ENCODE measurements at regions not wholly inside any gene's neighbourhood (a gene's known extent, or its start where the extent isn't known, plus 50 kb on each side); places are given as distances from the start of the nearest gene placed in this dataset.

GRCh38 chr10:3700531-3701076, 84.4 kb downstream of the KLF6 start:
- Mint-ChIP-seq H3K27me3 (peaks cover 4% of the 10 kb centered on the region), H3K27ac (no peak overlapping the region), H3K9me3 (ENCODE audit: low read depth) (no peaks in the 10 kb centered on the region), H3K4me1 (ENCODE audit: low read depth) (peaks cover 5% of the 10 kb centered on the region), H3K36me3 (ENCODE audit: insufficient read depth) (no peaks in the 10 kb centered on the region), H3K4me3 (ENCODE audit: low read depth) (no peak overlapping the region)
- no peak for DNase-seq (ENCODE audit: low spot score, unreplicated experiment)
- TF ChIP-seq CTCF (IDR thresholded peaks at IDR 0.05; ENCODE audit: unreplicated experiment) = no peak

- no peak for DNase-seq (ENCODE audit: low spot score, unreplicated experiment)
- H3K4me1 Mint-ChIP-seq (ENCODE audit: low read depth) = peaks cover 5% of the 10 kb centered on the region
- H3K27ac Mint-ChIP-seq = no peak overlapping the region
- H3K9me3 Mint-ChIP-seq (ENCODE audit: low read depth) = no peaks in the 10 kb centered on the region
- no peaks in the 10 kb centered on the region for H3K36me3 Mint-ChIP-seq (ENCODE audit: insufficient read depth)
- H3K4me3 Mint-ChIP-seq (ENCODE audit: low read depth) = no peak overlapping the region
- no peak for TF ChIP-seq CTCF (IDR thresholded peaks at IDR 0.05; ENCODE audit: unreplicated experiment)
- peaks cover under 1% of the 10 kb centered on the region for H3K27me3 Mint-ChIP-seq
Measured at GRCh38 chr10:3699916-3700315, 85.1 kb downstream of the KLF6 start.

GRCh38 chr10:3698312-3698711, 86.7 kb downstream of the KLF6 start:
- no peak for DNase-seq (ENCODE audit: low spot score, unreplicated experiment)
- no peaks in the 10 kb centered on the region for H3K9me3 Mint-ChIP-seq (ENCODE audit: low read depth)
- H3K4me3 Mint-ChIP-seq (ENCODE audit: low read depth) = no peak overlapping the region
- no peak for TF ChIP-seq CTCF (IDR thresholded peaks at IDR 0.05; ENCODE audit: unreplicated experiment)
- H3K4me1 Mint-ChIP-seq (ENCODE audit: low read depth) = peaks cover 5% of the 10 kb centered on the region
- H3K27ac Mint-ChIP-seq = no peak overlapping the region
- no peaks in the 10 kb centered on the region for H3K36me3 Mint-ChIP-seq (ENCODE audit: insufficient read depth)
- H3K27me3 Mint-ChIP-seq = no peaks in the 10 kb centered on the region

GRCh38 chr10:3693698-3694080, 91.3 kb downstream of the KLF6 start:
- H3K36me3 Mint-ChIP-seq (ENCODE audit: insufficient read depth) = no peaks in the 10 kb centered on the region
- no peak overlapping the region for H3K4me3 Mint-ChIP-seq (ENCODE audit: low read depth)
- no peaks in the 10 kb centered on the region for H3K9me3 Mint-ChIP-seq (ENCODE audit: low read depth)
- peaks cover 10% of the 10 kb centered on the region for H3K4me1 Mint-ChIP-seq (ENCODE audit: low read depth)
- no peaks in the 10 kb centered on the region for H3K27me3 Mint-ChIP-seq
- H3K27ac Mint-ChIP-seq = no peak overlapping the region
- TF ChIP-seq CTCF (IDR thresholded peaks at IDR 0.05; ENCODE audit: unreplicated experiment) = no peak
- no peak for DNase-seq (ENCODE audit: low spot score, unreplicated experiment)

GRCh38 chr10:3693022-3693697, 91.8 kb downstream of the KLF6 start:
- H3K36me3 Mint-ChIP-seq (ENCODE audit: insufficient read depth) = no peaks in the 10 kb centered on the region
- H3K27me3 Mint-ChIP-seq = no peaks in the 10 kb centered on the region
- H3K4me3 Mint-ChIP-seq (ENCODE audit: low read depth) = no peak overlapping the region
- no peak for DNase-seq (ENCODE audit: low spot score, unreplicated experiment)
- no peak for TF ChIP-seq CTCF (IDR thresholded peaks at IDR 0.05; ENCODE audit: unreplicated experiment)
- H3K9me3 Mint-ChIP-seq (ENCODE audit: low read depth) = no peaks in the 10 kb centered on the region
- H3K27ac Mint-ChIP-seq = no peak overlapping the region
- H3K4me1 Mint-ChIP-seq (ENCODE audit: low read depth) = peaks cover 10% of the 10 kb centered on the region
